Endothelial cell (in vitro differentiated cells): ENCODE measurements at regions not wholly inside any gene's neighbourhood (a gene's known extent, or its start where the extent isn't known, plus 50 kb on each side); places are given as distances from the start of the nearest gene placed in this dataset.

Experiments used
- DNase-seq: peaks from one replicate; pipeline ENCODE4 v3.0.0; 2021; ENCODE audit warnings: low spot score
- H3K27ac Mint-ChIP-seq: one replicate; pipeline ENCODE4 v1.8.0; 2021; ENCODE audit warnings: mixed read lengths, inconsistent platforms; ENCODE audit not compliant: unreplicated experiment
- H3K27me3 Mint-ChIP-seq: one replicate; pipeline ENCODE4 v1.8.0; 2021; ENCODE audit warnings: mild to moderate bottlenecking, moderate library complexity, mixed read lengths, inconsistent platforms; ENCODE audit not compliant: unreplicated experiment
- H3K36me3 Mint-ChIP-seq: one replicate; pipeline ENCODE4 v1.8.0; 2021; ENCODE audit warnings: mild to moderate bottlenecking, low read depth, mixed read lengths, inconsistent platforms; ENCODE audit not compliant: unreplicated experiment
- H3K4me1 Mint-ChIP-seq: one replicate; pipeline ENCODE4 v1.8.0; 2021; ENCODE audit warnings: mild to moderate bottlenecking, mixed read lengths, inconsistent platforms; ENCODE audit not compliant: unreplicated experiment
- H3K4me3 Mint-ChIP-seq: one replicate; pipeline ENCODE4 v1.8.0; 2021; ENCODE audit warnings: mild to moderate bottlenecking, mixed read lengths, inconsistent platforms; ENCODE audit not compliant: unreplicated experiment
- H3K9me3 Mint-ChIP-seq: one replicate; pipeline ENCODE4 v1.8.0; 2021; ENCODE audit warnings: mixed read lengths, inconsistent platforms; ENCODE audit not compliant: unreplicated experiment
- TF ChIP-seq, protein P1 (sequence below): fragments of 200-600 bp; sonication (generic); IDR thresholded peaks from one replicate; pipeline ENCODE4 v1.5.0; 2021; ENCODE audit warnings: antibody characterized with exemption; ENCODE audit not compliant: unreplicated experiment

DNA sequence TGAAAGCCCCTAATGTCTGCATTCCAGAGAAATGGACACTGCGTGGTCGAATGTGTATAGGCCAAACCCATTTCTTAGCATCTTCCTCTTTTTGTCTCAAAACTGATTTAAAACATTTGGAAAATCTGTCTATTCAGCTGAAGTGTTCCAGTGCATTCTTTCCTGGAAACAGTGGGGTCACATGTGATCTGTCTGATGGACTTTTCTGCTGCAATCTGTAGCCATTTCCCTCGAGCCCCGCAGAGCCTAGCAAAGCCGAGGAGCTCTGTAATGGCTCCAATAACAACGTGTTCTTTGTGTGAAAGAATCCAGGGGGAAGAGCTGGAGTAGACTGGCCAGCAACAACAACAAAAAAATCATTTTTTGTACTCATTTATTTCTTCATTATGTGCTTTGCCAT is 329.3 kb downstream of the BARHL2 start:
- DNase-seq, result no peak
- Mint-ChIP-seq H3K27me3 (no peaks in the 10 kb centered on the region), H3K4me1 (no peaks in the 10 kb centered on the region), H3K27ac (no peak overlapping the region), H3K36me3 (no peaks in the 10 kb centered on the region), H3K4me3 (no peak overlapping the region), H3K9me3 (no peaks in the 10 kb centered on the region)
- TF ChIP-seq, protein P1, sequence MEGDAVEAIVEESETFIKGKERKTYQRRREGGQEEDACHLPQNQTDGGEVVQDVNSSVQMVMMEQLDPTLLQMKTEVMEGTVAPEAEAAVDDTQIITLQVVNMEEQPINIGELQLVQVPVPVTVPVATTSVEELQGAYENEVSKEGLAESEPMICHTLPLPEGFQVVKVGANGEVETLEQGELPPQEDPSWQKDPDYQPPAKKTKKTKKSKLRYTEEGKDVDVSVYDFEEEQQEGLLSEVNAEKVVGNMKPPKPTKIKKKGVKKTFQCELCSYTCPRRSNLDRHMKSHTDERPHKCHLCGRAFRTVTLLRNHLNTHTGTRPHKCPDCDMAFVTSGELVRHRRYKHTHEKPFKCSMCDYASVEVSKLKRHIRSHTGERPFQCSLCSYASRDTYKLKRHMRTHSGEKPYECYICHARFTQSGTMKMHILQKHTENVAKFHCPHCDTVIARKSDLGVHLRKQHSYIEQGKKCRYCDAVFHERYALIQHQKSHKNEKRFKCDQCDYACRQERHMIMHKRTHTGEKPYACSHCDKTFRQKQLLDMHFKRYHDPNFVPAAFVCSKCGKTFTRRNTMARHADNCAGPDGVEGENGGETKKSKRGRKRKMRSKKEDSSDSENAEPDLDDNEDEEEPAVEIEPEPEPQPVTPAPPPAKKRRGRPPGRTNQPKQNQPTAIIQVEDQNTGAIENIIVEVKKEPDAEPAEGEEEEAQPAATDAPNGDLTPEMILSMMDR, result no peak

DNA sequence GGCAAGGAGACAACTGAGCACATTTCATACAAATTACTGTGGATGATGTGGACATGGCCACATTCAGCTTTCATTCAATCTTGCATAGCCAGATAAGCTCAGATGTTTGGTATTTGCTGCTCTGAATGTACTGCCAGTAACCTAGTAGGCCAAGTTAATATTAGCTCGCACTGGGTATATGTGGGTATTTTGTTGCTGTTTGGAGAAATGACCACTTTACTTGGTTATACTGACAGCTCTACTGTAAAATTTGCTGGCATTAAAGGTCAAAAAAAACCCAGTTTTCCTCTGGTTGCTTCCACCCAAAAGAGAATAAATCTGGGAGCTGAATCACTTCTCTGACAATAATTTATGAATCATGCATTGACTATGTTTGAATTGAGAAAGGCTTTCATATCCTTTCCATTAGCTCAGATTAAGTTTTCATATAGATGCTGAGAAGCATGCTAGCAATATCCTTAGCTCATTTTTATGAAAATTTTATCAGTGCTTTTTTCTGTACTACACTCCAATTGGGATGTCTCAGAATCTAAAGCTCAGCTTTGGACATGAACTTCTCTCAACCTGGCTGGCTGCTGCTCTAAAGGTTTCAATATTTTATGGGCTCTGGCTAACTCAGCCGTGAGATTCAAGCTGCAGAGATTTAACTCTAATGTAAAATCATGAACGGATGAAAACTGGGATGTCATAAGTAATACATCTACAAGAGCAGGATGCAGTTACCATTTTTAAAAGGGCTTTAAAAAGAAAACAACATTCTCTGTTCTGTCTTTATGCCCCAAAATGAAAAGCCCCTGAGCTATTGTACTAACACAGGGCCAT is 330.0 kb downstream of the BARHL2 start:
- Mint-ChIP-seq H3K4me1 (no peaks in the 10 kb centered on the region), H3K9me3 (no peaks in the 10 kb centered on the region), H3K4me3 (no peak overlapping the region), H3K36me3 (no peaks in the 10 kb centered on the region), H3K27me3 (no peaks in the 10 kb centered on the region), H3K27ac (no peak overlapping the region)
- no peak for DNase-seq
- TF ChIP-seq, protein P1, result no peak

DNA sequence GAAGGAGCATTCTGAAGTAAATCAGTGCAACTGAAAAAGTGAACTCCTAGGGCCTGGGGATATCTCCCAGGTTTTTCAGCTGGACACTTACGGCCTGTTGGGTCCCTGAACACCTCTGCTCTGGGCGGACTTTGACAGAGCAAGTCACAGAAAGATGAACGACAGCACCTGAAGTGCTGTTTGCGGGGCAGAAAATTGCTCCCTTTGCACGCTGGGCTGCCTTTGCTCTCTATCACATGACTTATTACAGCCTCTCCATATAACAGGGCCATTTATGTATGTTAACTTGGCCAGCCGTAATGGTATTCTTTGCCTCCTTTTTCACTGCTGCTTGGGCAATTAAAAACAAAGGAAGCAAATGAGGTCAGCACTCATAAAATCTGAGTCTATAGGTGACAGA is 332.9 kb downstream of the BARHL2 start:
- Mint-ChIP-seq H3K4me1 (no peaks in the 10 kb centered on the region), H3K4me3 (no peak overlapping the region), H3K36me3 (no peaks in the 10 kb centered on the region), H3K9me3 (no peaks in the 10 kb centered on the region), H3K27ac (no peak overlapping the region), H3K27me3 (no peaks in the 10 kb centered on the region)
- TF ChIP-seq, protein P1, result no peak
- DNase-seq, result no peak

DNA sequence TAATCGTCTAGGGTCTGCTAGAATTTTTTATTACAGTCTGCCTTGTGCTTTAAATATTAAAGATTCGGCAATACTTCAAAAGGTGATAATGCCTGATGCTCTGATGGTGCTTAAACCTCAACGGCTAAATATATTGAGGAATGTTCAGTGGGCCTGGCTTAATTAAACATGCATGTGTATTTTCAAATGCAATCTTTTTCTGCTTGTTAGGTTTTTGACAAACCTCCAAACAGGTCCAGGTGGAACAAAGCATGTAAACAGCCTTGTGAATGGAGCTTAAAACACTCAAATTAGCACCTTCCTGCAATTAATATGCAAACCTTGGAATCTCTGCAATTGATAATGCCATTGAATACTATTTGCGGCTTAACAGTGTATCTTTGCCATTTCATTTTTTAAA is 334.9 kb downstream of the BARHL2 start:
- TF ChIP-seq, protein P1, result no peak
- no peaks in the 10 kb centered on the region for H3K27me3 Mint-ChIP-seq
- no peak overlapping the region for H3K4me3 Mint-ChIP-seq
- DNase-seq, result no peak
- no peaks in the 10 kb centered on the region for H3K36me3 Mint-ChIP-seq
- H3K27ac Mint-ChIP-seq, result no peak overlapping the region
- H3K4me1 Mint-ChIP-seq, result no peaks in the 10 kb centered on the region
- H3K9me3 Mint-ChIP-seq, result no peaks in the 10 kb centered on the region

DNA sequence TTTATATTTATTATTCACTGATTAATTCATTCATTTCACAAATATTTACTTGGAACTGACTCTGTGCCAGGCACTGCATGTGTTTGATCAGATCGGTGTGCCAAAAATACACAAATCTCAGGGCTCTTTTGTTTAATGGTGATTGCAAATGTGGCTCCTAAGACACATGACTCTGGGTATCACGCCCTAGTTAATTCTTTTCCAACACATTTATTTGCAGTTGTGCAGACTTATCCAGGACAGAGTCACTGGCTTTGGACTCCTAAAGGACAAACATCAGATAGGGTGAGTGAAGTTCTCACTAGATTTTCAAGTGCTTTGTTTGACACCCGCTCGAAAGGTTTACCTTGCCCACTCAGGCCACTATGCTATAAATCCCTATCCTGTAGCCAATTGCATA is 335.5 kb downstream of the BARHL2 start:
- no peak for DNase-seq
- H3K27ac Mint-ChIP-seq, result no peak overlapping the region
- TF ChIP-seq, protein P1, result no peak
- no peaks in the 10 kb centered on the region for H3K27me3 Mint-ChIP-seq
- no peak overlapping the region for H3K4me3 Mint-ChIP-seq
- no peaks in the 10 kb centered on the region for H3K4me1 Mint-ChIP-seq
- no peaks in the 10 kb centered on the region for H3K36me3 Mint-ChIP-seq
- H3K9me3 Mint-ChIP-seq, result no peaks in the 10 kb centered on the region
